Loucy (cell line): ENCODE measurements at regions not wholly inside any gene's neighbourhood (a gene's known extent, or its start where the extent isn't known, plus 50 kb on each side); places are given as distances from the start of the nearest gene placed in this dataset.
"Not testable (repeated sequence)": the region's sequence is repeated elsewhere in the genome, so short reads cannot be mapped to it uniquely, and the experiment has no call there.

Experiments
- H2AFZ ChIP-seq: fragments of 200-600 bp; sonication (generic); 2 replicates; pipeline ENCODE4 v1.6.0; 2016; ENCODE audit warnings: antibody characterized with exemption, mild to moderate bottlenecking, low read length, moderate library complexity
- H3F3A ChIP-seq: fragments of 200-600 bp; 2 replicates; pipeline ENCODE4 v1.6.0; 2016; ENCODE audit warnings: antibody characterized with exemption, low read depth, mild to moderate bottlenecking
- H3K27me3 ChIP-seq: fragments of 200-600 bp; sonication (generic); 2 replicates; pipeline ENCODE4 v1.6.1; 2014; ENCODE audit warnings: low read length, mild to moderate bottlenecking; ENCODE audit not compliant: insufficient read depth, poor library complexity, severe bottlenecking
- H3K36me3 ChIP-seq: fragments of 200-600 bp; sonication (generic); 2 replicates; pipeline ENCODE4 v1.6.1; 2016; ENCODE audit warnings: low read length; ENCODE audit not compliant: insufficient read depth
- H3K4me1 ChIP-seq: fragments of 200-600 bp; sonication (generic); 2 replicates; pipeline ENCODE4 v1.5.1; 2014; ENCODE audit warnings: low read length, mild to moderate bottlenecking; ENCODE audit not compliant: insufficient read depth, poor library complexity, severe bottlenecking
- H3K4me2 ChIP-seq: fragments of 200-600 bp; sonication (generic); 2 replicates; pipeline ENCODE4 v1.6.0; 2014; ENCODE audit warnings: antibody characterized with exemption, low read length, low read depth, mild to moderate bottlenecking; ENCODE audit not compliant: poor library complexity, severe bottlenecking
- H3K4me3 ChIP-seq: fragments of 200-600 bp; sonication (generic); 2 replicates; pipeline ENCODE4 v1.5.1; 2014; ENCODE audit warnings: low read length, mild to moderate bottlenecking, mixed read lengths; ENCODE audit not compliant: poor library complexity, severe bottlenecking
- H3K79me2 ChIP-seq: fragments of 200-600 bp; sonication (generic); 2 replicates; pipeline ENCODE4 v1.6.1; 2014; ENCODE audit warnings: low read length; ENCODE audit not compliant: insufficient read depth
- H3K9ac ChIP-seq: fragments of 200-600 bp; sonication (generic); 2 replicates; pipeline ENCODE4 v1.6.0; 2014; ENCODE audit warnings: mild to moderate bottlenecking, low read depth, low read length, moderate library complexity; ENCODE audit not compliant: poor library complexity, severe bottlenecking
- H3K9me2 ChIP-seq: fragments of 200-600 bp; sonication (generic); replicated peaks from 2 replicates; pipeline ENCODE4 v1.6.1; 2016; ENCODE audit warnings: low read depth, low read length, mixed read lengths
- H3K9me3 ChIP-seq: fragments of 200-600 bp; sonication (generic); 2 replicates; pipeline ENCODE4 v1.6.1; 2014; ENCODE audit warnings: mild to moderate bottlenecking, antibody characterized with exemption, low read length, low read depth; ENCODE audit not compliant: insufficient read depth
- H4K20me1 ChIP-seq: fragments of 200-600 bp; sonication (generic); 2 replicates; pipeline ENCODE4 v1.6.0; 2014; ENCODE audit warnings: antibody characterized with exemption, low read length, mild to moderate bottlenecking; ENCODE audit not compliant: insufficient read depth, poor library complexity, severe bottlenecking
- EZH2phosphoT487 ChIP-seq: fragments of 200-600 bp; IDR thresholded peaks from 2 replicates; pipeline ENCODE4 v1.6.1; 2018; ENCODE audit warnings: antibody characterized with exemption, mild to moderate bottlenecking, moderate library complexity, borderline replicate concordance
- TF ChIP-seq, protein P1 (sequence below): fragments of 200-600 bp; sonication (generic); conservative IDR thresholded peaks from 2 replicates; pipeline ENCODE4 v1.5.1; 2014; ENCODE audit warnings: mild to moderate bottlenecking, antibody characterized with exemption, low read length

DNA sequence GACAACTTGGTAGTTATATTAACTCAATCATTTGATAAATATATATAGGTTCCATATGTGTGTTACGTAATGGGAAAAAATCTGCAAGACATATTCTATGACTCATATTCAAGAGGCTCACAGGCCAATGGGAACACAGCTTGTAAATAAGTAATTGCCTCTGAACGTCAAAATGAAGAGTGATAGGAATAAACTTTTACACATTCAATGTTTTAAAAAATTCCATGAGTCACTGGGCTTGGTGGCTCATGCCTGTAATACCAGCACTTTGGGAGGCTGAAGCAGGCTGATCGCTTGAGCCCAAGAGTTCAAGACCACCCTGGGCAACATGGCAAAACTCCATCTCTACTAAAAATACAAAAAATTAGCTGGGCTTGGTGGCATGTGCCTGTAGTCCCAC lies 209.4 kb upstream of the MCHR2 start:
- no peak overlapping the region for H3K4me2 ChIP-seq
- no peaks in the 10 kb centered on the region for H4K20me1 ChIP-seq
- no peak overlapping the region for H2AFZ ChIP-seq
- no peaks in the 10 kb centered on the region for H3K9me3 ChIP-seq
- no peak overlapping the region for H3K4me3 ChIP-seq
- H3F3A ChIP-seq = no peaks in the 10 kb centered on the region
- no peaks in the 10 kb centered on the region for H3K36me3 ChIP-seq
- H3K9me2 ChIP-seq = no peaks in the 10 kb centered on the region
- H3K4me1 ChIP-seq = no peaks in the 10 kb centered on the region
- TF ChIP-seq EZH2phosphoT487 = no peak
- TF ChIP-seq, protein P1, sequence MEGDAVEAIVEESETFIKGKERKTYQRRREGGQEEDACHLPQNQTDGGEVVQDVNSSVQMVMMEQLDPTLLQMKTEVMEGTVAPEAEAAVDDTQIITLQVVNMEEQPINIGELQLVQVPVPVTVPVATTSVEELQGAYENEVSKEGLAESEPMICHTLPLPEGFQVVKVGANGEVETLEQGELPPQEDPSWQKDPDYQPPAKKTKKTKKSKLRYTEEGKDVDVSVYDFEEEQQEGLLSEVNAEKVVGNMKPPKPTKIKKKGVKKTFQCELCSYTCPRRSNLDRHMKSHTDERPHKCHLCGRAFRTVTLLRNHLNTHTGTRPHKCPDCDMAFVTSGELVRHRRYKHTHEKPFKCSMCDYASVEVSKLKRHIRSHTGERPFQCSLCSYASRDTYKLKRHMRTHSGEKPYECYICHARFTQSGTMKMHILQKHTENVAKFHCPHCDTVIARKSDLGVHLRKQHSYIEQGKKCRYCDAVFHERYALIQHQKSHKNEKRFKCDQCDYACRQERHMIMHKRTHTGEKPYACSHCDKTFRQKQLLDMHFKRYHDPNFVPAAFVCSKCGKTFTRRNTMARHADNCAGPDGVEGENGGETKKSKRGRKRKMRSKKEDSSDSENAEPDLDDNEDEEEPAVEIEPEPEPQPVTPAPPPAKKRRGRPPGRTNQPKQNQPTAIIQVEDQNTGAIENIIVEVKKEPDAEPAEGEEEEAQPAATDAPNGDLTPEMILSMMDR = no peak
- no peak overlapping the region for H3K9ac ChIP-seq
- H3K79me2 ChIP-seq = no peaks in the 10 kb centered on the region
- no peaks in the 10 kb centered on the region for H3K27me3 ChIP-seq

DNA sequence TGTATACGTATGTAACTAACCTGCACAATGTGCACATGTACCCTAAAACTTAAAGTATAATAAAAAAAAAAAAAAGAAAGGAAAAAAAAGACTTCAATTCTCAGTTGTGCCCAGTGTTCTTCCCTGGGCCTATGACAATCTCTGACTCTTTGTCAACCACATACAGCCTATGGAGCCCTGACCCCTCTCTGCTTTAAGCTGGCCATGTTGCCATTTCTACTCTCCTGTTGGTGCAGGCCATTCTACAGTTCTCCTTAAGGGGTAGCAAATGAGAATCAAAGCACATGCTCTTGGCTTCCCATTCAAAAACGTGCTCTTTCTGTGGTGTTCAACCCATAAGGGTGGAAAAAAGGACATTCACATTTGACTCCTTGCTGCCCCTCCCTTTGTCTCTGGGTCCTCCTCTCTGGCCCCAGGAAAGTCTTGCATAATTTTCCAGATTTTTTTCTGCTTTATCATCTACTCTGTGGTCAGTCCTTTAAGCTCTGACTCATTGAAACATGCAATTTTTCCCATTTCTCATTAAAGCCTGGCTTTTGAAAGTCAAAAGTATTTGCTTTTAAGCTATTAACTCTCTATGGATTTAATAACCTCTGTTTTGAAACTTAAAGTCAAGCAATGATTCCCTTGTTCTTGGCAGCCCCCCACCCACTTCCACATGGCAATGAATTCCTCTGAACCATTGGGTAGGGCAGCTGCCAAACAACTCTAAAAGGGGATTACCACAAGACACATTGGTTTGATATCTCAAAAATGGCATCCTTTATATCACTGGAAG lies 208.6 kb upstream of the MCHR2 start:
- Histone ChIP-seq H3K4me1 (no peaks in the 10 kb centered on the region), H2AFZ (no peak overlapping the region), H3K9me2 (no peaks in the 10 kb centered on the region), H3K9ac (no peak overlapping the region), H3K4me3 (no peak overlapping the region), H4K20me1 (no peaks in the 10 kb centered on the region), H3F3A (no peaks in the 10 kb centered on the region), H3K9me3 (no peaks in the 10 kb centered on the region), H3K4me2 (no peak overlapping the region), H3K79me2 (no peaks in the 10 kb centered on the region), H3K36me3 (no peaks in the 10 kb centered on the region), H3K27me3 (no peaks in the 10 kb centered on the region)
- TF ChIP-seq EZH2phosphoT487 = no peak
- TF ChIP-seq, protein P1 = no peak

- H3K4me2 ChIP-seq, H3K9me3 ChIP-seq, H3K9me2 ChIP-seq, H3K36me3 ChIP-seq, H3K4me3 ChIP-seq, H3K4me1 ChIP-seq, H3K9ac ChIP-seq, H2AFZ ChIP-seq, H3K79me2 ChIP-seq, H3F3A ChIP-seq, H4K20me1 ChIP-seq, H3K27me3 ChIP-seq: not testable (repeated sequence)
These were observed 202.4 kb upstream of the MCHR2 start for GRCh38 chr6:100196214-100196982.

DNA sequence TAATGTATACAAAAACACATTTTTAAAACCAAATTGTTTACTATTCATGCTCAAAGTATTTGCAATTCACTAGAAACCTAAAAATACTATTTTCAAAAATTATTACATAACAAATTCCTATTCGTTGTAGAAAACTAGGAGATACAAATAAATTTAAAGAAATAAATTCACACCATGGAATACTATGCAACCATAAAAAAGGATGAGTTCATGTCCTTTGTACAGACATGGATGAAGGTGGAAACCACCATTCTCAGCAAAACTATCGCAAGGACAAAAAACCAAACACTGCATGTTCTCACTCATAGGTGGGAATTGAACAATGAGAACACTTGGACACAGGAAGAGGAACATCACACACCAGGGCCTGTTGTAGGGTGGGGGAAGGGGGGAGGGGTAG lies 201.2 kb upstream of the MCHR2 start:
- H3K4me1 ChIP-seq, H3K27me3 ChIP-seq, H3K36me3 ChIP-seq, H3K9ac ChIP-seq, H3F3A ChIP-seq, H4K20me1 ChIP-seq, H2AFZ ChIP-seq, H3K79me2 ChIP-seq, H3K4me2 ChIP-seq, H3K4me3 ChIP-seq, H3K9me2 ChIP-seq, H3K9me3 ChIP-seq: not testable (repeated sequence)
